ENCODE measurements at regions not wholly inside any gene's neighbourhood (a gene's known extent, or its start where the extent isn't known, plus 50 kb on each side); places are given as distances from the start of the nearest gene placed in this dataset.
"Not testable (repeated sequence)": the region's sequence is repeated elsewhere in the genome, so short reads cannot be mapped to it uniquely, and the experiment has no call there.

DNA sequence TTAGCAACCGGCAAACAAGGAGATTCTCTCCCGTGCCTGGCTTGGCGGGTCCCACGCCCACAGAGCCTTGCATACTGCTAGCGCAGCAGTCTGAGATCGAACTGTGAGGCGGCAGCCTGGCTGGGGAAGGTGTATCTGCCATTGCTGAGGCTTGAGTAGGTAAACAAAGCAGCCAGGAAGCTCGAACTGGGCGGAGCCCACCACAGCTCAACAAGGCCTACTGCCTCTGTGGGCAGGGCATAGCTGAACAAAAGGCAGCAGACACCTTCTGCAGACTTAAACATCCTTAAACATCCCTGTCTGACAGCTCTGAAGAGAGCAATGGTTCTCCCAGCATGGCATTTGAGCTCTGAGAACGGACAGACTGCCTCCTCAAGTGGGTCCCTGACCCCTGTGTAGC, 58.8 kb upstream of the ZNF800 start:
- TF ChIP-seq, protein P1, sequence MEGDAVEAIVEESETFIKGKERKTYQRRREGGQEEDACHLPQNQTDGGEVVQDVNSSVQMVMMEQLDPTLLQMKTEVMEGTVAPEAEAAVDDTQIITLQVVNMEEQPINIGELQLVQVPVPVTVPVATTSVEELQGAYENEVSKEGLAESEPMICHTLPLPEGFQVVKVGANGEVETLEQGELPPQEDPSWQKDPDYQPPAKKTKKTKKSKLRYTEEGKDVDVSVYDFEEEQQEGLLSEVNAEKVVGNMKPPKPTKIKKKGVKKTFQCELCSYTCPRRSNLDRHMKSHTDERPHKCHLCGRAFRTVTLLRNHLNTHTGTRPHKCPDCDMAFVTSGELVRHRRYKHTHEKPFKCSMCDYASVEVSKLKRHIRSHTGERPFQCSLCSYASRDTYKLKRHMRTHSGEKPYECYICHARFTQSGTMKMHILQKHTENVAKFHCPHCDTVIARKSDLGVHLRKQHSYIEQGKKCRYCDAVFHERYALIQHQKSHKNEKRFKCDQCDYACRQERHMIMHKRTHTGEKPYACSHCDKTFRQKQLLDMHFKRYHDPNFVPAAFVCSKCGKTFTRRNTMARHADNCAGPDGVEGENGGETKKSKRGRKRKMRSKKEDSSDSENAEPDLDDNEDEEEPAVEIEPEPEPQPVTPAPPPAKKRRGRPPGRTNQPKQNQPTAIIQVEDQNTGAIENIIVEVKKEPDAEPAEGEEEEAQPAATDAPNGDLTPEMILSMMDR (IDR thresholded peaks at IDR 0.05; ENCODE audit: low read length) = not testable (repeated sequence)
- TF ChIP-seq EZH2 (IDR thresholded peaks at IDR 0.05; ENCODE audit: borderline replicate concordance, low read length) = not testable (repeated sequence)

Data from OCI-LY1 (cell line).